HCT116 (cell line): ENCODE measurements at regions not wholly inside any gene's neighbourhood (a gene's known extent, or its start where the extent isn't known, plus 50 kb on each side); places are given as distances from the start of the nearest gene placed in this dataset.
"Not testable (repeated sequence)": the region's sequence is repeated elsewhere in the genome, so short reads cannot be mapped to it uniquely, and the experiment has no call there.

Experiments used
- ATAC-seq: fragments of 200-7000 bp; cut with Tn5 transposase; 2 replicates; pipeline ENCODE4 v1.9.1; 2020; ENCODE audit warnings: mild to moderate bottlenecking, moderate library complexity
- BruUV-seq: library from RNA; stranded (reverse); fragments of 400-500 nt; replicated peaks from 2 replicates; lab custom pipeline; 2021; lab: Mats Ljungman, UMichigan
- CTCF ChIA-PET: fragments of 300-600 bp; sonication (Branson Sonifier 250); formaldehyde crosslinking; loops from one replicate; lab custom pipeline; 2021; ENCODE audit warnings: antibody characterized with exemption; lab: Charles Lee
- POLR2A ChIA-PET: fragments of 300-600, 350-600 bp; sonication (Branson Sonifier 250); formaldehyde crosslinking; loops from one replicate; lab custom pipeline; 2021; ENCODE audit warnings: antibody characterized with exemption; lab: Charles Lee
- RAD21 ChIA-PET, 2 experiments: fragments of 300-600 bp; sonication (Branson Sonifier 250); formaldehyde crosslinking; loops; one replicate each; lab custom pipeline; 2023; ENCODE audit warnings: low total read pairs in 2 of 2; ENCODE audit not compliant: uncharacterized antibody in 2 of 2, unreplicated experiment in 2 of 2, low non-redundant PET in 1 of 2; lab: Charles Lee
- DNase-seq: peaks from one replicate; pipeline ENCODE4 v3.0.0-alpha.2; 2010; ENCODE audit warnings: low read depth, low spot score
- H2AFZ ChIP-seq: fragments of 200-600 bp; shearing (Covaris generic), sonication (generic); 2 replicates; pipeline ENCODE4 v1.6.1; 2017; ENCODE audit warnings: low read depth, mixed run types, mixed read lengths, antibody characterized with exemption, low read length; ENCODE audit not compliant: poor library complexity, severe bottlenecking
- H3K27ac ChIP-seq: 2 replicates; pipeline ENCODE4 v1.5.1; 2012; ENCODE audit warnings: low read depth, low read length
- H3K27me3 ChIP-seq: fragments of 200-600 bp; sonication (generic); 2 replicates; pipeline ENCODE4 v1.6.1; 2016; ENCODE audit warnings: mixed run types, low read length, mixed read lengths; ENCODE audit not compliant: insufficient read depth
- H3K36me3 ChIP-seq, 2 experiments: fragments of 200-500 bp in 1 of 2; fragments of 200-600 bp in 1 of 2; sonication (Bioruptor generic) in 1 of 2; sonication (generic) in 1 of 2; 2 replicates each; pipeline versions ENCODE4 v1.5.1 to v1.6.1; 2014 to 2016; ENCODE audit warnings: low read length in 2 of 2, inconsistent platforms in 1 of 2, mixed read lengths in 1 of 2, mixed run types in 1 of 2; ENCODE audit not compliant: insufficient read depth in 2 of 2, control insufficient read depth in 1 of 2
- H3K4me1 ChIP-seq, 2 experiments: fragments of 200-600 bp in 1 of 2; sonication (generic) in 1 of 2; 2 replicates each; pipeline versions ENCODE4 v1.5.1 to v1.6.1; 2012 to 2017; ENCODE audit warnings: low read length in 2 of 2, inconsistent platforms in 1 of 2, mild to moderate bottlenecking in 1 of 2, mixed read lengths in 1 of 2, mixed run types in 1 of 2, moderate library complexity in 1 of 2; ENCODE audit not compliant: insufficient read depth in 2 of 2, control insufficient read depth in 1 of 2
- H3K4me2 ChIP-seq: fragments of 200-600 bp; sonication (generic); 2 replicates; pipeline ENCODE4 v1.6.1; 2017; ENCODE audit warnings: mixed run types, low read length, mixed read lengths
- H3K4me3 ChIP-seq, 2 experiments: fragments of 200-600 bp in 1 of 2; sonication (generic) in 1 of 2; replicated peaks in 1 of 2; 2 replicates each; pipeline ENCODE4 v1.5.1; 2011 to 2016; ENCODE audit warnings: low read length in 2 of 2, control low read depth in 1 of 2, low read depth in 1 of 2, mild to moderate bottlenecking in 1 of 2, mixed read lengths in 1 of 2, mixed run types in 1 of 2
- H3K79me2 ChIP-seq: fragments of 200-600 bp; sonication (generic); 2 replicates; pipeline ENCODE4 v1.6.1; 2017; ENCODE audit warnings: mild to moderate bottlenecking, mixed run types, low read length, moderate library complexity, mixed read lengths; ENCODE audit not compliant: insufficient read depth
- H3K9ac ChIP-seq: fragments of 200-600 bp; sonication (generic); 2 replicates; pipeline ENCODE4 v1.6.1; 2016; ENCODE audit warnings: low read length, mixed read lengths
- H3K9me2 ChIP-seq: fragments of 200-600 bp; sonication (generic), shearing (Covaris generic); 2 replicates; pipeline ENCODE4 v1.6.1; 2017; ENCODE audit warnings: mixed run types, mild to moderate bottlenecking, moderate library complexity; ENCODE audit not compliant: insufficient read depth
- H3K9me3 ChIP-seq, 2 experiments: fragments of 200-500 bp in 1 of 2; fragments of 200-600 bp in 1 of 2; sonication (Bioruptor generic) in 1 of 2; sonication (generic) in 1 of 2; 2 replicates each; pipeline ENCODE4 v1.6.1; 2014 to 2017; ENCODE audit warnings: low read length in 2 of 2, mixed read lengths in 2 of 2, inconsistent platforms in 1 of 2, low read depth in 1 of 2, mild to moderate bottlenecking in 1 of 2, mixed run types in 1 of 2, moderate library complexity in 1 of 2; ENCODE audit not compliant: control insufficient read depth in 1 of 2, insufficient read depth in 1 of 2
- H4K20me1 ChIP-seq: fragments of 200-600 bp; sonication (generic), shearing (Covaris generic); 2 replicates; pipeline ENCODE4 v1.6.1; 2017; ENCODE audit warnings: mixed run types, mild to moderate bottlenecking, moderate library complexity; ENCODE audit not compliant: insufficient read depth
- CBX3 ChIP-seq: IDR thresholded peaks from 2 replicates; pipeline ENCODE4 v1.6.1; 2012; ENCODE audit warnings: low read depth
- ELF1 ChIP-seq: IDR thresholded peaks from 2 replicates; pipeline ENCODE4 v1.6.1; 2012; ENCODE audit warnings: low read depth, borderline replicate concordance
- EZH2 ChIP-seq: fragments of 200-600 bp; sonication (generic); IDR thresholded peaks from 2 replicates; pipeline ENCODE4 v1.6.1; 2017; ENCODE audit warnings: antibody characterized with exemption, mixed run types
- EZH2phosphoT487 ChIP-seq: fragments of 200-600 bp; IDR thresholded peaks from 2 replicates; pipeline ENCODE4 v1.6.1; 2018; ENCODE audit warnings: antibody characterized with exemption, borderline replicate concordance
- FOSL1 ChIP-seq: IDR thresholded peaks from 2 replicates; pipeline ENCODE4 v1.6.1; 2012; ENCODE audit warnings: low read depth
- JUND ChIP-seq: IDR thresholded peaks from 2 replicates; pipeline ENCODE4 v1.6.1; 2012
- POLR2A ChIP-seq: IDR thresholded peaks from 2 replicates; pipeline ENCODE4 v1.7.0; 2011; ENCODE audit warnings: borderline replicate concordance; ENCODE audit not compliant: insufficient read depth, insufficient read length; ENCODE audit errors: extremely low read depth
- REST ChIP-seq: IDR thresholded peaks from 2 replicates; pipeline ENCODE4 v1.6.1; 2012; ENCODE audit warnings: low read depth
- SP1 ChIP-seq: IDR thresholded peaks from 2 replicates; pipeline ENCODE4 v1.6.1; 2012; ENCODE audit warnings: low read depth
- SRF ChIP-seq: IDR thresholded peaks from 2 replicates; pipeline ENCODE4 v1.6.1; 2012; ENCODE audit warnings: low read depth
- TCF7L2 ChIP-seq: IDR thresholded peaks from 2 replicates; pipeline ENCODE4 v1.7.0; 2011; ENCODE audit warnings: borderline replicate concordance, inconsistent platforms; ENCODE audit not compliant: insufficient read depth, insufficient read length; ENCODE audit errors: extremely low read depth
- YY1 ChIP-seq: IDR thresholded peaks from 2 replicates; pipeline ENCODE4 v1.6.1; 2011; ENCODE audit warnings: low read length, low read depth, moderate library complexity, mild to moderate bottlenecking; ENCODE audit not compliant: insufficient replicate concordance; ENCODE audit errors: extremely low read depth
- ZBTB33 ChIP-seq: IDR thresholded peaks from 2 replicates; pipeline ENCODE4 v1.6.1; 2011; ENCODE audit warnings: mild to moderate bottlenecking, low read length, moderate library complexity; ENCODE audit not compliant: insufficient replicate concordance; ENCODE audit errors: extremely low read depth
- intact Hi-C: fragments of 100-400 bp; cut with micrococcal nuclease; formaldehyde crosslinking; loops from 2 replicates; pipeline ENCODE4 v1.10.0; 2022

- H3K27ac ChIP-seq, H3K36me3 ChIP-seq, H4K20me1 ChIP-seq, H2AFZ ChIP-seq, H3K27me3 ChIP-seq, ATAC-seq, RAD21 ChIA-PET, H3K9me3 ChIP-seq, H3K79me2 ChIP-seq, H3K4me1 ChIP-seq, H3K4me2 ChIP-seq, H3K4me3 ChIP-seq, H3K9me2 ChIP-seq, POLR2A ChIA-PET, CTCF ChIA-PET, BruUV-seq, DNase-seq, H3K9ac ChIP-seq, intact Hi-C loops: not testable (repeated sequence)
Measured at GRCh38 chr20:25987928-25988560, 291.4 kb upstream of the ZNF337 start.

GRCh38 chr20:25987073-25987927 is 290.6 kb upstream of the ZNF337 start:
- no peak overlapping the region for H3K27ac ChIP-seq
- no peak overlapping the region for H3K4me3 ChIP-seq
- RAD21 ChIA-PET: no interaction called here
- TF ChIP-seq EZH2 (no peak), POLR2A (no peak), EZH2phosphoT487 (no peak), CBX3 (no peak), ZBTB33 (no peak), TCF7L2 (no peak), FOSL1 (no peak), SP1 (no peak), REST (no peak), SRF (no peak), ELF1 (no peak), JUND (no peak), YY1 (no peak)

More at GRCh38 chr20:25987073-25987927, 290.6 kb upstream of the ZNF337 start:
- intact Hi-C loops: no loop called here
- no peak overlapping the region for H2AFZ ChIP-seq
- H3K9me3 ChIP-seq: no peaks in the 10 kb centered on the region
- no peak for ATAC-seq
- CTCF ChIA-PET: no interaction called here
- no peak overlapping the region for H3K4me2 ChIP-seq
- H3K27me3 ChIP-seq: no peaks in the 10 kb centered on the region
- no peaks in the 10 kb centered on the region for H3K79me2 ChIP-seq
- no peak overlapping the region for H3K9ac ChIP-seq
- no peaks in the 10 kb centered on the region for H3K9me2 ChIP-seq
- POLR2A ChIA-PET: no interaction called here
- no peak for DNase-seq
- no TSS peak for BruUV-seq
- H3K4me1 ChIP-seq: no peaks in the 10 kb centered on the region
- H3K36me3 ChIP-seq: no peaks in the 10 kb centered on the region
- no peaks in the 10 kb centered on the region for H4K20me1 ChIP-seq
